ENCODE measurements at regions not wholly inside any gene's neighbourhood (a gene's known extent, or its start where the extent isn't known, plus 50 kb on each side); places are given as distances from the start of the nearest gene placed in this dataset.
A peak's percentile ranks its signal among the peaks of the same experiment; 100 is the strongest.

DNA sequence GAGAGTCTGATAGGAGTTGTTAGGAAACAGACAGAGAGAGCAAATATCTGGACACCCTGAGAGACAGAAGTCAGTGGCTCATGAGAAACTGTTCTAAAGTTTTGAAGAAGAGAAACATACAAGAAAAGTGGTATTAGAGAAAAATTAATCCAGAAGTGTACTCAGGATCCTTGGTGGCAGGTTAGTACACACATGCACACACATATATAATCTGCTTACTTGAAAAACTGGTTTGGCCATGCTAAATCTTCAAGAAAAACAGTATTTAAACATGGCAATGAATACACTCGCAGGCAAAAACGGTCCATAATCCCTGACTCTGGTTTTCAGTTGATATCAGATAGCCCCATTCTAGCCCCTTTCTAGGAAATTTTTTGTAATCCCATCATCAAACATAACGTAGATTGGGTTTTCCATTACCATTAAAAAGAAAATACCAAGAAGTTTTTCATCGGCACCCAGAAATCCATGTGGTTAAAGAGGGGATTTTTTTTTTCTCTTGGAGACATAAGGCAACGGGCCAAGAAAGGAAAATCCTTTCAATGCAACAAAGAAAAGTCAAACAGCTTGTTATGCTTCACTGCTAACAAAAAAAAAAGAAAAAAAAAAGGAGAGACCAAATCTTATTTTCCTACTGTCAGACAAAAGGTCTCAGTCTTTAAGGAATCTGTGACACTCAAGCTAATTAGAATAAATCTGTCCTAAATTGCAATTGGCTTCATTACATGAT is 178.0 kb upstream of the MIR17HG start:
- DNase-seq (no peak), ATAC-seq (no peak)
- intact Hi-C loops (cut with DNase I, micrococcal nuclease) = no loop called here
- TF ChIP-seq, protein P1, sequence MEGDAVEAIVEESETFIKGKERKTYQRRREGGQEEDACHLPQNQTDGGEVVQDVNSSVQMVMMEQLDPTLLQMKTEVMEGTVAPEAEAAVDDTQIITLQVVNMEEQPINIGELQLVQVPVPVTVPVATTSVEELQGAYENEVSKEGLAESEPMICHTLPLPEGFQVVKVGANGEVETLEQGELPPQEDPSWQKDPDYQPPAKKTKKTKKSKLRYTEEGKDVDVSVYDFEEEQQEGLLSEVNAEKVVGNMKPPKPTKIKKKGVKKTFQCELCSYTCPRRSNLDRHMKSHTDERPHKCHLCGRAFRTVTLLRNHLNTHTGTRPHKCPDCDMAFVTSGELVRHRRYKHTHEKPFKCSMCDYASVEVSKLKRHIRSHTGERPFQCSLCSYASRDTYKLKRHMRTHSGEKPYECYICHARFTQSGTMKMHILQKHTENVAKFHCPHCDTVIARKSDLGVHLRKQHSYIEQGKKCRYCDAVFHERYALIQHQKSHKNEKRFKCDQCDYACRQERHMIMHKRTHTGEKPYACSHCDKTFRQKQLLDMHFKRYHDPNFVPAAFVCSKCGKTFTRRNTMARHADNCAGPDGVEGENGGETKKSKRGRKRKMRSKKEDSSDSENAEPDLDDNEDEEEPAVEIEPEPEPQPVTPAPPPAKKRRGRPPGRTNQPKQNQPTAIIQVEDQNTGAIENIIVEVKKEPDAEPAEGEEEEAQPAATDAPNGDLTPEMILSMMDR (IDR thresholded peaks at IDR 0.05) = no peak
- Histone ChIP-seq H3K9me3 (no peaks in the 10 kb centered on the region), H3K4me1 (ENCODE audit: low read depth) (no peaks in the 10 kb centered on the region), H3K36me3 (ENCODE audit: low read depth) (no peaks in the 10 kb centered on the region), H3K4me3 (no peak overlapping the region)

DNA sequence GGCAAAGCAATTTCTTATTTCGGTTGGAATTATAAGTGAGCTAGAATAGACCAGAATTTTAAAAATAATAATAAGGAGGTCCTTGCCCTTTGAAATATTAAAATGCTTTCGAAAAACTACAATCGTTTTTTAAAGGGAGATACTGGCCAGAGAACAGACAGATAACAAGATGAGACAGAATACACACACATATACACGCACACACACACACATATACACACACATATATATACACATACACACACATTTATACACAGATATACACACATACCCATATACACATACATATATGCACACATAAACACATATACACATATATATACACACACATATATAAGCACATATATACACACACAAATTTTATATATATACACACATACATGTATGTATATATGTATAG is 175.3 kb upstream of the MIR17HG start:
- Histone ChIP-seq H3K4me3 (no peak overlapping the region), H3K9me3 (no peaks in the 10 kb centered on the region), H3K36me3 (ENCODE audit: low read depth) (no peaks in the 10 kb centered on the region), H3K4me1 (ENCODE audit: low read depth) (no peaks in the 10 kb centered on the region)
- TF ChIP-seq, protein P1 (IDR thresholded peaks at IDR 0.05) = no peak
- intact Hi-C loops (cut with DNase I, micrococcal nuclease) = no loop called here
- ATAC-seq (no peak), DNase-seq (no peak)

DNA sequence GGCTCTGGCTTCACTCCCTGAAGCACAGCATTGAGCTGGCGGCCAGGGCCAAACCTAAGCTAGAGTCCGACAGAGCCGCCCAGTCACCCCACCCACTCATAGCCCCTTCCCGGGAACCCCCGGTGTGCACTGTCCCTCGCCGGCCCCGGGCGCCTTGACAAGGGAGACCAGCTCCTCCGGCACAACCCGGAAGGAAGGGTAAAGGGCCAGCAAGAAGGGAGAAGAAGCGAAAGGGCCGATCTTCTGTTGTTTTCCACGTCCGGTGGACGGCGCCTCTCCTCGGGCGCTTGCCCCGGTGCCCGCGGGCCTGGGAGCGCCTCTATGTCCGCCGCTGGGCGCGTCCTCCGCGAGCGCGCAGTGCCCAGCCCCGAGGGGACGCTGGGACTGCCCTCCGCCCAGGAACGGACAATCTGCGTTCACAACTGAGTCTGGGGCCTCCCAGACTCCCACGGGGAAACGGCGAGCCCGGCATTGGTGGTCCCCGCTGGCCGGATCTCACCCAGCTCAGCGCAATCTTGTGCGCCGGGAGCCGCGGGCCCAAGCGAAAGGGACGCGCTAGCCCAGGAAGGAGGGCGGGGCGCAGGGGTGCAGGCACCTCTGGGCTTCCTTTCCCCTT is 172.5 kb upstream of the MIR17HG start:
- no peak overlapping the region for H3K4me3 ChIP-seq
- DNase-seq (no peak), ATAC-seq (peak; percentile 21)
- intact Hi-C loops (cut with DNase I, micrococcal nuclease) = no loop called here
- no peaks in the 10 kb centered on the region for H3K4me1 ChIP-seq (ENCODE audit: low read depth)
- no peaks in the 10 kb centered on the region for H3K36me3 ChIP-seq (ENCODE audit: low read depth)
- TF ChIP-seq, protein P1 (IDR thresholded peaks at IDR 0.05) = no peak
- H3K9me3 ChIP-seq = no peaks in the 10 kb centered on the region

DNA sequence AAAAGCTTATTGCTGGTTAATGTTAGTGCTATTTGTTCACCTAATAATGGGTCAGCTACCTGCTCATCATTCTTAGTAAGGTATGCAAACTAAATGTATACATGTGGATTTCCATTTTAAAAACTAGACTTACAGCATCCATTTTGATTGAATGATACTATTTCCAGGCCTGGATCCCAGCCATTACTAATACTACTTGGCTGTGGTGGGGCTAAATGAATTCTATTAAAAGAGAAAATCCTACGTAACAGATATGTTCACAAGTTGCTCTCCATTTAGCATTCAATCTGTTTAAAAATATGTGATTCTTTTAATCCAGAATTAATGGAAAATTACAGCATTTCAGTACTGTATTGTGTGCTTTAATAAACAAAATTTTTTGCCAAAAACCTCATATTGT is 169.4 kb upstream of the MIR17HG start:
- no peak overlapping the region for H3K4me3 ChIP-seq
- intact Hi-C loops (cut with DNase I, micrococcal nuclease) = no loop called here
- TF ChIP-seq, protein P1 (IDR thresholded peaks at IDR 0.05) = no peak
- DNase-seq = no peak
- no peaks in the 10 kb centered on the region for H3K4me1 ChIP-seq (ENCODE audit: low read depth)
- no peaks in the 10 kb centered on the region for H3K36me3 ChIP-seq (ENCODE audit: low read depth)
- no peaks in the 10 kb centered on the region for H3K9me3 ChIP-seq
- ATAC-seq = no peak

DNA sequence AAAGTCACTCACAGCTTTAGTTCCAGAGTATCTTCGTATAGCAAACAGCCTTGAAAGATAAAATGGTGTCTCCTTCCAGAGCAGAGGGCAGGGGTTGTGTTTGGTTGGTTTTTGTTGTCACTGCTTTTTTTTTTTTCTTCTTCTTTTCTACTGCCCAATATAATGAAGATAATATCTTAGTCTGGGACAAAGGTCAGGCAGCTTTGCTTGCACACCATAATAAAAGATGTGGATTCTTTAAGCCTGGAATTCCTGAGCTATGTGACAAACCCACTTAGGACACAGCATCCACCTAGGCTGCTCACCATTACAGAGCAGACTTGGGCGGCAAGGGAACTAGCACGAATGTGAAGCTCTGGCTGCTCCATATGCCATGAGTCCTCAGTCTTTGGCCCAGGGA is 165.6 kb upstream of the MIR17HG start:
- ATAC-seq (no peak), DNase-seq (no peak)

More for the DNA sequence above, 165.6 kb upstream of the MIR17HG start:
- TF ChIP-seq, protein P1 (IDR thresholded peaks at IDR 0.05) = no peak
- Histone ChIP-seq H3K9me3 (no peaks in the 10 kb centered on the region), H3K4me1 (ENCODE audit: low read depth) (no peaks in the 10 kb centered on the region), H3K4me3 (no peak overlapping the region), H3K36me3 (ENCODE audit: low read depth) (no peaks in the 10 kb centered on the region)
- intact Hi-C loops (cut with DNase I, micrococcal nuclease) = no loop called here
